ENCODE measurements at regions not wholly inside any gene's neighbourhood (a gene's known extent, or its start where the extent isn't known, plus 50 kb on each side); places are given as distances from the start of the nearest gene placed in this dataset.
"Not testable (repeated sequence)": the region's sequence is repeated elsewhere in the genome, so short reads cannot be mapped to it uniquely, and the experiment has no call there.

GRCh38 chr7:131937868-131938267, 381.4 kb upstream of the PODXL start:
- no peak for DNase-seq (ENCODE audit: low spot score)

GRCh38 chr7:131935180-131935579, 378.8 kb upstream of the PODXL start:
- DNase-seq (ENCODE audit: low spot score) = no peak

GRCh38 chr7:131934452-131934851, 378.0 kb upstream of the PODXL start:
- DNase-seq (ENCODE audit: low spot score) = no peak

- no peak for DNase-seq (ENCODE audit: low spot score)
Measured at GRCh38 chr7:131933751-131934289, 377.4 kb upstream of the PODXL start.

- DNase-seq (ENCODE audit: low spot score) = not testable (repeated sequence)
Measured at GRCh38 chr7:131933219-131933618, 376.8 kb upstream of the PODXL start.

GRCh38 chr7:131932271-131932670, 375.8 kb upstream of the PODXL start:
- DNase-seq (ENCODE audit: low spot score) = no peak

GRCh38 chr7:131931370-131931769, 374.9 kb upstream of the PODXL start:
- DNase-seq (ENCODE audit: low spot score) = no peak

GRCh38 chr7:131929632-131930031, 373.2 kb upstream of the PODXL start:
- DNase-seq (ENCODE audit: low spot score) = no peak

- no peak for DNase-seq (ENCODE audit: low spot score)
Measured at GRCh38 chr7:131927770-131928423, 371.5 kb upstream of the PODXL start.

- DNase-seq (ENCODE audit: low spot score) = no peak
Measured at GRCh38 chr7:131925636-131926035, 369.2 kb upstream of the PODXL start.

GRCh38 chr7:131924857-131925256, 368.4 kb upstream of the PODXL start:
- DNase-seq (ENCODE audit: low spot score) = no peak

- DNase-seq (ENCODE audit: low spot score) = not testable (repeated sequence)
Measured at GRCh38 chr7:131922948-131923347, 366.5 kb upstream of the PODXL start.

- no peak for DNase-seq (ENCODE audit: low spot score)
Measured at GRCh38 chr7:131921016-131921415, 364.6 kb upstream of the PODXL start.

- no peak for DNase-seq (ENCODE audit: low spot score)
Measured at GRCh38 chr7:131919920-131920709, 363.7 kb upstream of the PODXL start.

GRCh38 chr7:131911112-131911511, 354.7 kb upstream of the PODXL start:
- no peak for DNase-seq (ENCODE audit: low spot score)

- DNase-seq (ENCODE audit: low spot score) = no peak
Measured at GRCh38 chr7:131909151-131909768, 352.8 kb upstream of the PODXL start.

GRCh38 chr7:131908714-131909113, 352.3 kb upstream of the PODXL start:
- DNase-seq (ENCODE audit: low spot score) = no peak

- DNase-seq (ENCODE audit: low spot score) = no peak
Measured at GRCh38 chr7:131905471-131905973, 349.1 kb upstream of the PODXL start.

GRCh38 chr7:131904760-131905327, 348.4 kb upstream of the PODXL start:
- DNase-seq (ENCODE audit: low spot score) = no peak

- DNase-seq (ENCODE audit: low spot score) = no peak
Measured at GRCh38 chr7:131903315-131903714, 346.9 kb upstream of the PODXL start.

GRCh38 chr7:131900785-131901287, 344.4 kb upstream of the PODXL start:
- no peak for DNase-seq (ENCODE audit: low spot score)

All from HuH-7.5 (cell line).